NAMALWA (cell line): ENCODE measurements at regions not wholly inside any gene's neighbourhood (a gene's known extent, or its start where the extent isn't known, plus 50 kb on each side); places are given as distances from the start of the nearest gene placed in this dataset.

Source experiments
- DNase-seq: peaks from one replicate; pipeline ENCODE4 v3.0.0-alpha.2; 2015; ENCODE audit warnings: low spot score

GRCh38 chr2:181389524-181389923, 67.7 kb upstream of the ITGA4 start:
- no peak for DNase-seq

- DNase-seq, result peak; percentile 51
These were observed 63.7 kb upstream of the ITGA4 start for GRCh38 chr2:181393472-181393871.

GRCh38 chr2:181394741-181395437, 62.3 kb upstream of the ITGA4 start:
- no peak for DNase-seq

- no peak for DNase-seq
These were observed 61.3 kb upstream of the ITGA4 start for GRCh38 chr2:181395851-181396250.

GRCh38 chr2:181396256-181397123, 60.7 kb upstream of the ITGA4 start:
- peak; percentile 22 for DNase-seq

- no peak for DNase-seq
These were observed 59.9 kb upstream of the ITGA4 start for GRCh38 chr2:181397331-181397730.

GRCh38 chr2:181398000-181398399, 59.2 kb upstream of the ITGA4 start:
- no peak for DNase-seq

- peak; percentile 14 for DNase-seq
These were observed 58.2 kb upstream of the ITGA4 start for GRCh38 chr2:181399027-181399426.

- no peak for DNase-seq
These were observed 52.7 kb upstream of the ITGA4 start for GRCh38 chr2:181404472-181404871.

- no peak for DNase-seq
These were observed 50.0 kb upstream of the ITGA4 start for GRCh38 chr2:181407171-181407570.
